ENCODE measurements at regions not wholly inside any gene's neighbourhood (a gene's known extent, or its start where the extent isn't known, plus 50 kb on each side); places are given as distances from the start of the nearest gene placed in this dataset.

- no peak for DNase-seq (ENCODE audit: low read depth in 2 of 2)
These were observed 203.8 kb upstream of the SIX2 start for GRCh38 chr2:45212953-45213635.

GRCh38 chr2:45211636-45212035, 202.4 kb upstream of the SIX2 start:
- DNase-seq (ENCODE audit: low read depth in 2 of 2), result no peak

- DNase-seq (ENCODE audit: low read depth in 2 of 2), result no peak
These were observed 201.4 kb upstream of the SIX2 start for GRCh38 chr2:45210462-45211195.

GRCh38 chr2:45209875-45210274, 200.6 kb upstream of the SIX2 start:
- DNase-seq (ENCODE audit: low read depth in 2 of 2), result no peak

- no peak for DNase-seq (ENCODE audit: low read depth in 2 of 2)
These were observed 200.1 kb upstream of the SIX2 start for GRCh38 chr2:45209302-45209701.

GRCh38 chr2:45207101-45207500, 197.8 kb upstream of the SIX2 start:
- DNase-seq (ENCODE audit: low read depth in 2 of 2), result no peak

- DNase-seq (ENCODE audit: low read depth in 2 of 2), result no peak
These were observed 196.7 kb upstream of the SIX2 start for GRCh38 chr2:45205985-45206384.

- DNase-seq (ENCODE audit: low read depth in 2 of 2), result no peak
These were observed 196.2 kb upstream of the SIX2 start for GRCh38 chr2:45205480-45205879.

GRCh38 chr2:45203400-45203799, 194.1 kb upstream of the SIX2 start:
- no peak for DNase-seq (ENCODE audit: low read depth in 2 of 2)

- no peak for DNase-seq (ENCODE audit: low read depth in 2 of 2)
These were observed 190.7 kb upstream of the SIX2 start for GRCh38 chr2:45199973-45200372.

- no peak for DNase-seq (ENCODE audit: low read depth in 2 of 2)
These were observed 186.7 kb upstream of the SIX2 start for GRCh38 chr2:45195916-45196315.

- no peak for DNase-seq (ENCODE audit: low read depth in 2 of 2)
These were observed 185.3 kb upstream of the SIX2 start for GRCh38 chr2:45194596-45194995.

GRCh38 chr2:45193581-45193980, 184.3 kb upstream of the SIX2 start:
- no peak for DNase-seq (ENCODE audit: low read depth in 2 of 2)

GRCh38 chr2:45192991-45193390, 183.7 kb upstream of the SIX2 start:
- no peak for DNase-seq (ENCODE audit: low read depth in 2 of 2)

- no peak for DNase-seq (ENCODE audit: low read depth in 2 of 2)
These were observed 183.2 kb upstream of the SIX2 start for GRCh38 chr2:45192481-45192880.

GRCh38 chr2:45191976-45192375, 182.7 kb upstream of the SIX2 start:
- DNase-seq (ENCODE audit: low read depth in 2 of 2), result no peak

GRCh38 chr2:45191146-45191863, 182.1 kb upstream of the SIX2 start:
- no peak for DNase-seq (ENCODE audit: low read depth in 2 of 2)

- DNase-seq (ENCODE audit: low read depth in 2 of 2), result no peak
These were observed 181.3 kb upstream of the SIX2 start for GRCh38 chr2:45190481-45190942.

- no peak for DNase-seq (ENCODE audit: low read depth in 2 of 2)
These were observed 175.4 kb upstream of the SIX2 start for GRCh38 chr2:45184606-45185005.

GRCh38 chr2:45182667-45183295, 173.5 kb upstream of the SIX2 start:
- no peak for DNase-seq (ENCODE audit: low read depth in 2 of 2)

- no peak for DNase-seq (ENCODE audit: low read depth in 2 of 2)
These were observed 171.5 kb upstream of the SIX2 start for GRCh38 chr2:45180779-45181178.

GRCh38 chr2:45180033-45180746, 170.9 kb upstream of the SIX2 start:
- DNase-seq (ENCODE audit: low read depth in 2 of 2), result no peak

Measured in stimulated activated CD8-positive, alpha-beta memory T cell treated with anti-CD3 and anti-CD28 coated beads, Interleukin-15, amount 100 ng/mL, for 48 hours (primary cell).